IMR-90 (cell line): ENCODE measurements at regions not wholly inside any gene's neighbourhood (a gene's known extent, or its start where the extent isn't known, plus 50 kb on each side); places are given as distances from the start of the nearest gene placed in this dataset.
"Not testable (repeated sequence)": the region's sequence is repeated elsewhere in the genome, so short reads cannot be mapped to it uniquely, and the experiment has no call there.

Experiments
- ATAC-seq: fragments of 200-7000 bp; cut with Tn5 transposase; 2 replicates; pipeline ENCODE4 v1.9.1; 2020; ENCODE audit warnings: low read depth, mild to moderate bottlenecking, moderate library complexity
- BruUV-seq: library from RNA; stranded (reverse); fragments of 400-500 nt; replicated peaks from 2 replicates; lab custom pipeline; 2021; lab: Mats Ljungman, UMichigan
- CTCF ChIA-PET: fragments of 300-600 bp; formaldehyde crosslinking; extraction: SDS; loops from one replicate; lab custom pipeline; 2021; ENCODE audit warnings: antibody characterized with exemption; lab: Yijun Ruan, JAX
- POLR2A ChIA-PET: fragments of 300-600 bp; sonication (Branson Sonifier 250); formaldehyde crosslinking; loops from one replicate; lab custom pipeline; 2022; ENCODE audit warnings: antibody characterized with exemption; ENCODE audit not compliant: unreplicated experiment; lab: Charles Lee
- DNase-seq: peaks from one replicate; pipeline ENCODE4 v3.0.0; 2013
- H2AFZ ChIP-seq: replicated peaks from 2 replicates; pipeline ENCODE3; 2013; ENCODE audit warnings: low read length, mild to moderate bottlenecking; ENCODE audit not compliant: poor library complexity
- H2AK5ac ChIP-seq: 2 replicates; pipeline ENCODE4 v1.6.1; 2013; ENCODE audit warnings: low read depth, low read length, inconsistent platforms
- H2AK9ac ChIP-seq: replicated peaks from 2 replicates; pipeline ENCODE3; 2013; ENCODE audit warnings: mild to moderate bottlenecking, low read depth, low read length, moderate library complexity; ENCODE audit not compliant: poor library complexity
- H2BK120ac ChIP-seq: 2 replicates; pipeline ENCODE4 v1.6.1; 2013; ENCODE audit warnings: low read depth, low read length, inconsistent platforms
- H2BK15ac ChIP-seq: 3 replicates; pipeline ENCODE4 v1.6.1; 2013; ENCODE audit warnings: low read depth, low read length, inconsistent platforms
- H2BK20ac ChIP-seq: 2 replicates; pipeline ENCODE4 v1.6.1; 2013; ENCODE audit warnings: low read depth, mild to moderate bottlenecking, inconsistent platforms, low read length, moderate library complexity
- H2BK5ac ChIP-seq: 2 replicates; pipeline ENCODE4 v1.6.1; 2013; ENCODE audit warnings: mild to moderate bottlenecking, low read depth, low read length, inconsistent platforms; ENCODE audit not compliant: poor library complexity, severe bottlenecking
- H3K14ac ChIP-seq: replicated peaks from 2 replicates; pipeline ENCODE4 v1.6.1; 2013; ENCODE audit warnings: low read depth, low read length, inconsistent platforms
- H3K18ac ChIP-seq: 2 replicates; pipeline ENCODE4 v1.6.1; 2013; ENCODE audit warnings: low read depth, low read length, control low read depth
- H3K23ac ChIP-seq: 2 replicates; pipeline ENCODE4 v1.6.1; 2013; ENCODE audit warnings: low read depth, low read length, inconsistent platforms
- H3K27ac ChIP-seq: 2 replicates; pipeline ENCODE4 v1.5.1; 2013; ENCODE audit warnings: mild to moderate bottlenecking, control low read depth, low read length; ENCODE audit not compliant: insufficient read depth
- H3K27me3 ChIP-seq: 2 replicates; pipeline ENCODE4 v1.6.1; 2013; ENCODE audit warnings: low read length; ENCODE audit not compliant: control insufficient read depth, insufficient read depth
- H3K36me3 ChIP-seq: 2 replicates; pipeline ENCODE4 v1.6.1; 2013; ENCODE audit warnings: low read length, mixed read lengths; ENCODE audit not compliant: control insufficient read depth, insufficient read depth
- H3K4ac ChIP-seq: 2 replicates; pipeline ENCODE4 v1.6.1; 2013; ENCODE audit warnings: low read depth, low read length, inconsistent platforms
- H3K4me1 ChIP-seq: 2 replicates; pipeline ENCODE4 v1.6.1; 2013; ENCODE audit warnings: low read length, mixed read lengths; ENCODE audit not compliant: control insufficient read depth, insufficient read depth
- H3K4me2 ChIP-seq: 2 replicates; pipeline ENCODE4 v1.6.1; 2013; ENCODE audit warnings: low read depth, mild to moderate bottlenecking, control low read depth, low read length, moderate library complexity
- H3K4me3 ChIP-seq: 2 replicates; pipeline ENCODE4 v1.5.1; 2013; ENCODE audit warnings: low read depth, mild to moderate bottlenecking, control low read depth, low read length, moderate library complexity; ENCODE audit not compliant: insufficient read depth
- H3K56ac ChIP-seq: 2 replicates; pipeline ENCODE4 v1.6.1; 2013; ENCODE audit warnings: low read length, inconsistent platforms; ENCODE audit not compliant: insufficient read depth; ENCODE audit errors: extremely low read depth
- H3K79me1 ChIP-seq, 2 experiments: 2 replicates each; pipeline ENCODE4 v1.6.1; 2013; ENCODE audit warnings: low read length in 2 of 2, inconsistent platforms in 1 of 2, low read depth in 1 of 2
- H3K9ac ChIP-seq: 2 replicates; pipeline ENCODE4 v1.6.1; 2013; ENCODE audit warnings: low read depth, low read length, control low read depth
- H3K9me1 ChIP-seq: 2 replicates; pipeline ENCODE4 v1.6.1; 2013; ENCODE audit warnings: low read length, inconsistent platforms; ENCODE audit not compliant: insufficient read depth
- H3K9me3 ChIP-seq: 2 replicates; pipeline ENCODE4 v1.6.1; 2013; ENCODE audit warnings: low read length; ENCODE audit not compliant: control insufficient read depth, insufficient read depth
- H4K20me1 ChIP-seq: 2 replicates; pipeline ENCODE4 v1.6.1; 2013; ENCODE audit warnings: low read length, inconsistent platforms; ENCODE audit not compliant: insufficient read depth
- H4K5ac ChIP-seq: 2 replicates; pipeline ENCODE4 v1.6.1; 2013; ENCODE audit warnings: mild to moderate bottlenecking, low read depth, low read length, control low read depth
- H4K8ac ChIP-seq, 2 experiments: 2 replicates each; pipeline ENCODE4 v1.6.1; 2013; ENCODE audit warnings: low read depth in 2 of 2, low read length in 2 of 2, control low read depth in 1 of 2, inconsistent platforms in 1 of 2
- H4K91ac ChIP-seq: 2 replicates; pipeline ENCODE4 v1.6.1; 2013; ENCODE audit warnings: low read depth, low read length, inconsistent platforms; ENCODE audit not compliant: insufficient read depth
- WGBS, 2 experiments: methylation state at CpG; one replicate each; pipeline versions ENCODE4 v1.1.5 to v1.1.7; 2013; ENCODE audit warnings: missing lambda C conversion rate in 2 of 2; ENCODE audit not compliant: insufficient read length in 1 of 2; ENCODE audit errors: extremely low coverage in 2 of 2; 5-methylcytosine and 5-hydroxymethylcytosine counted together
- dilution Hi-C: fragments of 300-500 bp; cut with HindIII; formaldehyde crosslinking; loops from one replicate; pipeline ENCODE4 v1.14.3; 2018; ENCODE audit warnings: low sequenced_read_pairs; ENCODE audit not compliant: unreplicated experiment
- in situ Hi-C: fragments of 300-500 bp; cut with MboI; formaldehyde crosslinking; loops from 3 replicates; pipeline ENCODE4 v1.14.3; 2019; ENCODE audit warnings: low sequenced_read_pairs, inconsistent platforms, mixed read lengths
- intact Hi-C: fragments of 100-400 bp; cut with micrococcal nuclease; formaldehyde crosslinking; loops from 2 replicates; pipeline ENCODE4 v1.10.0; 2022

- BruUV-seq, H3K4me1 ChIP-seq, H4K8ac ChIP-seq, intact Hi-C loops, ATAC-seq, H3K27me3 ChIP-seq, H3K9me1 ChIP-seq, H3K4me3 ChIP-seq, dilution Hi-C loops, H2AK9ac ChIP-seq, POLR2A ChIA-PET, H3K23ac ChIP-seq, H3K9me3 ChIP-seq, H3K14ac ChIP-seq, H4K5ac ChIP-seq, H3K56ac ChIP-seq, H2BK15ac ChIP-seq, H3K4me2 ChIP-seq, H2AFZ ChIP-seq, H2BK20ac ChIP-seq, H3K36me3 ChIP-seq, H3K27ac ChIP-seq, H2BK120ac ChIP-seq, H4K20me1 ChIP-seq, H3K4ac ChIP-seq, H2BK5ac ChIP-seq, H3K18ac ChIP-seq, H4K91ac ChIP-seq, CTCF ChIA-PET, H3K79me1 ChIP-seq, DNase-seq, H2AK5ac ChIP-seq, H3K9ac ChIP-seq, in situ Hi-C loops: not testable (repeated sequence)
- WGBS, 2 experiments = 79% methylated on average over 5 of the region's 8 CpGs; no CpG with 5 or more reads in 1 of the 2 experiments
Measured at GRCh38 chr13:87336346-87336889, 334.8 kb upstream of the SLITRK5 start.
